H1 (cell line): ENCODE measurements at regions not wholly inside any gene's neighbourhood (a gene's known extent, or its start where the extent isn't known, plus 50 kb on each side); places are given as distances from the start of the nearest gene placed in this dataset.

Experiments
- CTCF ChIA-PET: fragments of 300-600 bp; sonication (Branson Sonifier 250); formaldehyde crosslinking; loops from one replicate; lab custom pipeline; 2021; ENCODE audit not compliant: partially characterized antibody; lab: Charles Lee
- POLR2A ChIA-PET: fragments of 300-600 bp; sonication (Branson Sonifier 250); formaldehyde crosslinking; loops from one replicate; lab custom pipeline; 2021; ENCODE audit warnings: inconsistent platforms; ENCODE audit not compliant: partially characterized antibody; lab: Charles Lee
- DNase-seq, 2 experiments: peaks; one replicate each; pipeline versions ENCODE4 v3.0.0 to v3.0.0-alpha.2; 2010 to 2022; ENCODE audit warnings: low spot score in 2 of 2, low read depth in 1 of 2, mixed read lengths in 1 of 2
- FAIRE-seq: peaks from 2 replicates; lab custom pipeline; 2011; peaks lifted over from hg19 to GRCh38; lab: Jason Lieb, UNC
- H2AFZ ChIP-seq: 2 replicates; pipeline ENCODE4 v1.8.1; 2012; ENCODE audit warnings: low read length, inconsistent platforms
- H2AK5ac ChIP-seq: 2 replicates; pipeline ENCODE4 v1.6.1; 2013; ENCODE audit warnings: low read depth, low read length
- H2BK120ac ChIP-seq: replicated peaks from 2 replicates; pipeline ENCODE3; 2013; ENCODE audit warnings: low read depth, low read length, inconsistent platforms
- H2BK12ac ChIP-seq: 2 replicates; pipeline ENCODE4 v1.6.1; 2013; ENCODE audit warnings: low read depth, low read length
- H2BK15ac ChIP-seq: 2 replicates; pipeline ENCODE4 v1.6.1; 2013; ENCODE audit warnings: low read length
- H2BK20ac ChIP-seq: 2 replicates; pipeline ENCODE4 v1.6.1; 2013; ENCODE audit warnings: low read length
- H2BK5ac ChIP-seq: 2 replicates; pipeline ENCODE4 v1.6.1; 2013; ENCODE audit warnings: low read depth, low read length
- H3K14ac ChIP-seq: 2 replicates; pipeline ENCODE4 v1.6.1; 2013; ENCODE audit warnings: inconsistent platforms; ENCODE audit not compliant: insufficient read length
- H3K18ac ChIP-seq: 2 replicates; pipeline ENCODE4 v1.6.1; 2013; ENCODE audit warnings: low read length; ENCODE audit errors: extremely low read depth
- H3K23ac ChIP-seq: 2 replicates; pipeline ENCODE4 v1.6.1; 2013; ENCODE audit warnings: inconsistent platforms; ENCODE audit not compliant: insufficient read length
- H3K23me2 ChIP-seq: 2 replicates; pipeline ENCODE4 v1.6.1; 2013; ENCODE audit warnings: low read depth, low read length
- H3K27ac ChIP-seq: 2 replicates; pipeline ENCODE4 v1.6.1; 2011; ENCODE audit warnings: low read depth, low read length, inconsistent platforms
- H3K27me3 ChIP-seq, 4 experiments: replicated peaks in 1 of 4; 1 replicate in 1 of 4; 2 replicates in 3 of 4; pipeline versions ENCODE4 v1.6.1 to v1.8.1; 2011 to 2013; ENCODE audit warnings: low read length in 3 of 4, mild to moderate bottlenecking in 3 of 4, inconsistent platforms in 2 of 4, mixed read lengths in 2 of 4, moderate library complexity in 1 of 4; ENCODE audit not compliant: control insufficient read depth in 3 of 4, insufficient read depth in 3 of 4; ENCODE audit errors: extremely low read depth in 1 of 4
- H3K36me3 ChIP-seq, 4 experiments: 2 replicates each; pipeline versions ENCODE4 v1.6.1 to v1.8.1; 2011 to 2013; ENCODE audit warnings: mild to moderate bottlenecking in 4 of 4, low read length in 3 of 4, moderate library complexity in 2 of 4, control low read depth in 1 of 4, inconsistent platforms in 1 of 4; ENCODE audit not compliant: insufficient read depth in 4 of 4, control insufficient read depth in 2 of 4
- H3K4ac ChIP-seq: replicated peaks from 2 replicates; pipeline ENCODE3; 2013; ENCODE audit warnings: low read length, low read depth, mixed read lengths, inconsistent platforms; ENCODE audit not compliant: insufficient read length
- H3K4me1 ChIP-seq, 4 experiments: replicated peaks in 1 of 4; 1 replicate in 1 of 4; 2 replicates in 3 of 4; pipeline versions ENCODE4 v1.6.1 to v1.8.1; 2011 to 2013; ENCODE audit warnings: low read length in 3 of 4, inconsistent platforms in 2 of 4, mixed read lengths in 1 of 4; ENCODE audit not compliant: insufficient read depth in 4 of 4, control insufficient read depth in 3 of 4
- H3K4me2 ChIP-seq, 2 experiments: 2 replicates each; pipeline versions ENCODE4 v1.6.1 to v1.8.1; 2011 to 2013; ENCODE audit warnings: low read depth in 2 of 2, low read length in 2 of 2, control low read depth in 1 of 2, inconsistent platforms in 1 of 2, mild to moderate bottlenecking in 1 of 2; ENCODE audit not compliant: insufficient read depth in 1 of 2
- H3K4me3 ChIP-seq, 4 experiments: fragments of 200-600, 300-600 bp in 1 of 4; sonication (generic), shearing (Covaris generic), sonication (Bioruptor Twin) in 1 of 4; 2 replicates each; pipeline versions ENCODE4 v1.5.1 to v1.8.1; 2011 to 2016; ENCODE audit warnings: low read length in 4 of 4, low read depth in 3 of 4, control low read depth in 2 of 4, inconsistent platforms in 2 of 4, mild to moderate bottlenecking in 2 of 4, mixed read lengths in 1 of 4, moderate library complexity in 1 of 4; ENCODE audit not compliant: insufficient read depth in 2 of 4; ENCODE audit errors: extremely low read depth in 1 of 4
- H3K56ac ChIP-seq: replicated peaks from 2 replicates; pipeline ENCODE3; 2013; ENCODE audit warnings: low read depth, mild to moderate bottlenecking, mixed read lengths, low read length, inconsistent platforms; ENCODE audit not compliant: insufficient read length
- H3K79me1 ChIP-seq: 2 replicates; pipeline ENCODE4 v1.6.1; 2013; ENCODE audit warnings: low read depth, low read length, control low read depth
- H3K79me2 ChIP-seq, 2 experiments: 2 replicates each; pipeline versions ENCODE4 v1.6.1 to v1.8.1; 2012 to 2013; ENCODE audit warnings: low read length in 2 of 2, mild to moderate bottlenecking in 2 of 2, inconsistent platforms in 1 of 2; ENCODE audit not compliant: insufficient read depth in 2 of 2, control insufficient read depth in 1 of 2
- H3K9ac ChIP-seq, 4 experiments: replicated peaks in 1 of 4; 1 replicate in 1 of 4; 2 replicates in 3 of 4; pipeline versions ENCODE4 v1.6.1 to v1.8.1; 2011 to 2013; ENCODE audit warnings: low read depth in 3 of 4, low read length in 3 of 4, control low read depth in 2 of 4, mild to moderate bottlenecking in 2 of 4, moderate library complexity in 2 of 4, inconsistent platforms in 1 of 4; ENCODE audit errors: extremely low read depth in 1 of 4
- H3K9me3 ChIP-seq, 2 experiments: 2 replicates each; pipeline versions ENCODE4 v1.6.1 to v1.8.1; 2012 to 2013; ENCODE audit warnings: mild to moderate bottlenecking in 2 of 2, moderate library complexity in 2 of 2, control low read depth in 1 of 2, inconsistent platforms in 1 of 2, low read depth in 1 of 2, low read length in 1 of 2, mixed read lengths in 1 of 2; ENCODE audit not compliant: insufficient read depth in 2 of 2
- H4K20me1 ChIP-seq, 2 experiments: replicated peaks in 1 of 2; 2 replicates each; pipeline versions ENCODE3 to v1.8.1; 2011 to 2013; ENCODE audit warnings: inconsistent platforms in 2 of 2, low read length in 2 of 2, mild to moderate bottlenecking in 1 of 2; ENCODE audit not compliant: insufficient read depth in 2 of 2, control insufficient read depth in 1 of 2
- H4K5ac ChIP-seq: 2 replicates; pipeline ENCODE4 v1.6.1; 2013; ENCODE audit warnings: low read length, low read depth, mixed read lengths, inconsistent platforms; ENCODE audit not compliant: insufficient read length
- H4K8ac ChIP-seq: 2 replicates; pipeline ENCODE4 v1.8.0; 2013; ENCODE audit warnings: mild to moderate bottlenecking, moderate library complexity, low read length, inconsistent platforms; ENCODE audit not compliant: insufficient read depth; ENCODE audit errors: extremely low read depth
- H4K91ac ChIP-seq: replicated peaks from 2 replicates; pipeline ENCODE3; 2013; ENCODE audit warnings: low read length, mixed read lengths, inconsistent platforms; ENCODE audit not compliant: insufficient read length
- RAD21 ChIP-seq, 2 experiments: IDR thresholded peaks in 1 of 2; conservative IDR thresholded peaks in 1 of 2; 2 replicates each; pipeline ENCODE4 v1.6.1; 2011; ENCODE audit warnings: low read depth in 2 of 2, low read length in 2 of 2, improper control_type of control experiment in 1 of 2, inconsistent platforms in 1 of 2, mild to moderate bottlenecking in 1 of 2, moderate library complexity in 1 of 2
- TAF7 ChIP-seq: optimal IDR thresholded peaks from 2 replicates; pipeline ENCODE3; 2011; ENCODE audit warnings: low read depth, mild to moderate bottlenecking, inconsistent platforms, low read length, moderate library complexity, borderline replicate concordance

DNA sequence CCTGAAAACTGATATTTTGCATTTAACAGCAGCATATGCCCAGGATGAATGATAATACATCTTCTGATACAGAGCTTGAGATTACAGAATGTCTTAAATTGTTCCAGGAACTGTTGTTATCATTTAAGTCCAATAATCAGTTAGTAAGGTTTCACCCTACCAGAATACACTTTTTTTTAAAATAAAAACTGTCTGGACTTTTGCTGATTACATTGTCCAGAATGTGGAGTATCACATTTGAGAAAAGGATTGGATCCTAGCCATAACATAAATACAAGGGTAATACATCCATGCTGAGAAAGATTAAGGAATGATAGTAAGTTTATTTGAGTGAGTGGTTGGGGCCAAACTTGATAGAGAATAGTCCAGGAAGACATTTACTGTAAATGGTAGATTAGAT, 71.0 kb downstream of the SEPTIN7 start:
- H3K4ac ChIP-seq, result no peak overlapping the region
- no peaks in the 10 kb centered on the region for H4K20me1 ChIP-seq
- H3K9ac ChIP-seq, result no peak overlapping the region
- no peak overlapping the region for H3K23ac ChIP-seq
- no peaks in the 10 kb centered on the region; the same call in 1 of the 2 replicates for H3K23me2 ChIP-seq
- no peaks in the 10 kb centered on the region for H3K4me1 ChIP-seq
- H3K56ac ChIP-seq, result no peak overlapping the region
- H4K8ac ChIP-seq, result no peak overlapping the region
- no peak for FAIRE-seq
- POLR2A ChIA-PET, result no interaction called here
- no peak overlapping the region for H2BK12ac ChIP-seq
- no peak overlapping the region for H2AK5ac ChIP-seq
- no peak overlapping the region for H4K91ac ChIP-seq
- DNase-seq, result no peak
- no peak overlapping the region for H3K4me3 ChIP-seq
- no peak overlapping the region for H3K14ac ChIP-seq
- H3K18ac ChIP-seq, result no peak overlapping the region
- H3K9me3 ChIP-seq, result no peaks in the 10 kb centered on the region
- H3K79me1 ChIP-seq, result no peaks in the 10 kb centered on the region; the same call in 1 of the 2 replicates
- 0 out of 4 replicates have a peak, but pooled peaks cover 0 to 3% of the 10 kb centered on the region in 2 experiments for H3K79me2 ChIP-seq
- H3K27ac ChIP-seq, result no peak overlapping the region
- peaks cover 0 to 10% (median 2%) of the 10 kb centered on the region in 4 experiments; a peak in 1 of 8 replicates for H3K36me3 ChIP-seq
- no peak overlapping the region for H3K4me2 ChIP-seq
- no peak overlapping the region for H2BK15ac ChIP-seq
- no peak overlapping the region for H4K5ac ChIP-seq
- H2BK120ac ChIP-seq, result no peak overlapping the region
- no peak overlapping the region for H2BK5ac ChIP-seq
- no peak overlapping the region for H2AFZ ChIP-seq
- H3K27me3 ChIP-seq, result no peaks in the 10 kb centered on the region
- CTCF ChIA-PET, result no interaction called here
- H2BK20ac ChIP-seq, result no peak overlapping the region
- TF ChIP-seq TAF7, result no peak
- TF ChIP-seq RAD21 (IDR thresholded peaks at IDR 0.05 in 1 of 2, conservative IDR thresholded peaks at IDR 0.05 in 1 of 2; ENCODE audit: low read depth in 2 of 2, low read length in 2 of 2), result no peak
